WI38 (cell line): ENCODE measurements at regions not wholly inside any gene's neighbourhood (a gene's known extent, or its start where the extent isn't known, plus 50 kb on each side); places are given as distances from the start of the nearest gene placed in this dataset.

Source experiments
- H3K4me3 ChIP-seq: 2 replicates; pipeline ENCODE4 v1.5.1; 2011; ENCODE audit warnings: low read depth, mild to moderate bottlenecking, control low read depth, low read length
- CTCF ChIP-seq: IDR thresholded peaks from 2 replicates; pipeline ENCODE4 v1.5.1; 2012; ENCODE audit warnings: low read depth, mild to moderate bottlenecking, control low read depth, low read length

GRCh38 chrX:40188573-40189417 is 91.0 kb upstream of the BCOR start:
- TF ChIP-seq CTCF = no peak
- no peak overlapping the region for H3K4me3 ChIP-seq

- TF ChIP-seq CTCF = no peak
- no peak overlapping the region for H3K4me3 ChIP-seq
These were observed 87.2 kb upstream of the BCOR start for GRCh38 chrX:40184968-40185367.

- no peak overlapping the region for H3K4me3 ChIP-seq
- TF ChIP-seq CTCF = no peak
These were observed 84.9 kb upstream of the BCOR start for GRCh38 chrX:40182615-40183014.

- H3K4me3 ChIP-seq = no peak overlapping the region
- TF ChIP-seq CTCF = no peak
These were observed 84.3 kb upstream of the BCOR start for GRCh38 chrX:40182095-40182494.

- no peak for TF ChIP-seq CTCF
- no peak overlapping the region for H3K4me3 ChIP-seq
These were observed 81.5 kb upstream of the BCOR start for GRCh38 chrX:40179283-40179682.

GRCh38 chrX:40177942-40178715 is 80.4 kb upstream of the BCOR start:
- no peak for TF ChIP-seq CTCF
- no peak overlapping the region for H3K4me3 ChIP-seq

- no peak for TF ChIP-seq CTCF
- H3K4me3 ChIP-seq = no peak overlapping the region
These were observed 79.7 kb upstream of the BCOR start for GRCh38 chrX:40177489-40177888.
